ENCODE measurements at regions not wholly inside any gene's neighbourhood (a gene's known extent, or its start where the extent isn't known, plus 50 kb on each side); places are given as distances from the start of the nearest gene placed in this dataset.

GRCh38 chr2:234435836-234436481 is 60.9 kb downstream of the ARL4C start:
- H2AFZ ChIP-seq (ENCODE audit: low read length) = no peak overlapping the region
- H3K9ac ChIP-seq (ENCODE audit: insufficient read depth, low read length) = no peak overlapping the region
- DNase-seq (ENCODE audit: low read depth in 2 of 2) = no peak
- no peaks in the 10 kb centered on the region for H4K20me1 ChIP-seq (ENCODE audit: control insufficient read depth, extremely low read depth, insufficient read depth, low read length)
- no peaks in the 10 kb centered on the region for H3K27me3 ChIP-seq (ENCODE audit: control insufficient read depth, insufficient read depth, low read length)
- no peak overlapping the region for H3K4me3 ChIP-seq (replicated peaks in 1 of 4; ENCODE audit: control extremely low read depth in 1 of 4, insufficient read depth in 1 of 4, low read depth in 3 of 4, low read length in 4 of 4)
- no peaks in the 10 kb centered on the region for H3K36me3 ChIP-seq (ENCODE audit: control insufficient read depth, insufficient read depth, low read length)
- no peak overlapping the region for H3K27ac ChIP-seq (ENCODE audit: insufficient read depth, low read length)
- no peaks in the 10 kb centered on the region for H3K4me1 ChIP-seq (ENCODE audit: control insufficient read depth, extremely low read depth, insufficient read depth, low read length)
- no peaks in the 10 kb centered on the region for H3K79me2 ChIP-seq (ENCODE audit: control insufficient read depth, insufficient read depth, low read length)
- H3K4me2 ChIP-seq (ENCODE audit: extremely low read depth, insufficient read depth, low read length) = no peak overlapping the region
- no peaks in the 10 kb centered on the region for H3K9me3 ChIP-seq (ENCODE audit: control insufficient read depth, insufficient read depth, low read depth, low read length)
- TF ChIP-seq EZH2 (IDR thresholded peaks at IDR 0.05; ENCODE audit: low read length, missing control alignments) (no peak), CTCF (conservative IDR thresholded peaks at IDR 0.05 in 1 of 2, IDR thresholded peaks at IDR 0.05 in 1 of 2; ENCODE audit: low read depth in 1 of 2, low read length in 2 of 2) (no peak)

- TF ChIP-seq EZH2 (IDR thresholded peaks at IDR 0.05; ENCODE audit: low read length, missing control alignments) (no peak), CTCF (conservative IDR thresholded peaks at IDR 0.05 in 1 of 2, IDR thresholded peaks at IDR 0.05 in 1 of 2; ENCODE audit: low read depth in 1 of 2, low read length in 2 of 2) (no peak)
- no peaks in the 10 kb centered on the region for H3K79me2 ChIP-seq (ENCODE audit: control insufficient read depth, insufficient read depth, low read length)
- no peaks in the 10 kb centered on the region for H3K9me3 ChIP-seq (ENCODE audit: control insufficient read depth, insufficient read depth, low read depth, low read length)
- H3K9ac ChIP-seq (ENCODE audit: insufficient read depth, low read length) = no peak overlapping the region
- H3K27me3 ChIP-seq (ENCODE audit: control insufficient read depth, insufficient read depth, low read length) = no peaks in the 10 kb centered on the region
- H3K36me3 ChIP-seq (ENCODE audit: control insufficient read depth, insufficient read depth, low read length) = no peaks in the 10 kb centered on the region
- no peak for DNase-seq (ENCODE audit: low read depth in 2 of 2)
- H3K27ac ChIP-seq (ENCODE audit: insufficient read depth, low read length) = no peak overlapping the region
- no peaks in the 10 kb centered on the region for H3K4me1 ChIP-seq (ENCODE audit: control insufficient read depth, extremely low read depth, insufficient read depth, low read length)
- H3K4me3 ChIP-seq (replicated peaks in 1 of 4; ENCODE audit: control extremely low read depth in 1 of 4, insufficient read depth in 1 of 4, low read depth in 3 of 4, low read length in 4 of 4) = no peak overlapping the region
- no peak overlapping the region for H3K4me2 ChIP-seq (ENCODE audit: extremely low read depth, insufficient read depth, low read length)
- no peaks in the 10 kb centered on the region for H4K20me1 ChIP-seq (ENCODE audit: control insufficient read depth, extremely low read depth, insufficient read depth, low read length)
- no peak overlapping the region for H2AFZ ChIP-seq (ENCODE audit: low read length)
Observed at GRCh38 chr2:234433201-234433600, 63.7 kb downstream of the ARL4C start.

GRCh38 chr2:234430871-234431270 is 66.0 kb downstream of the ARL4C start:
- Histone ChIP-seq H3K4me2 (ENCODE audit: extremely low read depth, insufficient read depth, low read length) (no peak overlapping the region), H3K9me3 (ENCODE audit: control insufficient read depth, insufficient read depth, low read depth, low read length) (no peaks in the 10 kb centered on the region), H3K27ac (ENCODE audit: insufficient read depth, low read length) (no peak overlapping the region)

More at GRCh38 chr2:234430871-234431270, 66.0 kb downstream of the ARL4C start:
- Histone ChIP-seq H3K79me2 (ENCODE audit: control insufficient read depth, insufficient read depth, low read length) (no peaks in the 10 kb centered on the region), H4K20me1 (ENCODE audit: control insufficient read depth, extremely low read depth, insufficient read depth, low read length) (no peaks in the 10 kb centered on the region), H3K4me3 (replicated peaks in 1 of 4; ENCODE audit: control extremely low read depth in 1 of 4, insufficient read depth in 1 of 4, low read depth in 3 of 4, low read length in 4 of 4) (no peak overlapping the region), H3K27me3 (ENCODE audit: control insufficient read depth, insufficient read depth, low read length) (no peaks in the 10 kb centered on the region), H3K36me3 (ENCODE audit: control insufficient read depth, insufficient read depth, low read length) (no peaks in the 10 kb centered on the region), H3K4me1 (ENCODE audit: control insufficient read depth, extremely low read depth, insufficient read depth, low read length) (no peaks in the 10 kb centered on the region), H3K9ac (ENCODE audit: insufficient read depth, low read length) (no peak overlapping the region), H2AFZ (ENCODE audit: low read length) (no peak overlapping the region)
- TF ChIP-seq CTCF (conservative IDR thresholded peaks at IDR 0.05 in 1 of 2, IDR thresholded peaks at IDR 0.05 in 1 of 2; ENCODE audit: low read depth in 1 of 2, low read length in 2 of 2) = no peak
- TF ChIP-seq EZH2 (IDR thresholded peaks at IDR 0.05; ENCODE audit: low read length, missing control alignments) = no peak
- DNase-seq (ENCODE audit: low read depth in 2 of 2) = no peak

Measured in fibroblast of lung (primary cell).